GM12892 (cell line): ENCODE measurements at regions not wholly inside any gene's neighbourhood (a gene's known extent, or its start where the extent isn't known, plus 50 kb on each side); places are given as distances from the start of the nearest gene placed in this dataset.

Experiments
- POLR2A ChIP-seq: IDR thresholded peaks from 2 replicates; pipeline ENCODE4 v1.6.1; 2011; ENCODE audit warnings: low read depth, low read length, control low read depth
- POLR2AphosphoS5 ChIP-seq: IDR thresholded peaks from 2 replicates; pipeline ENCODE4 v1.6.1; 2011; ENCODE audit warnings: low read depth, low read length, control low read depth
- TAF1 ChIP-seq: IDR thresholded peaks from 2 replicates; pipeline ENCODE4 v1.6.1; 2011; ENCODE audit warnings: low read depth, mild to moderate bottlenecking, control low read depth, low read length, borderline replicate concordance

GRCh38 chr1:79376106-79376505 is 369.6 kb upstream of the ADGRL4 start:
- TF ChIP-seq POLR2AphosphoS5 (no peak), POLR2A (no peak), TAF1 (no peak)
